ENCODE measurements at regions not wholly inside any gene's neighbourhood (a gene's known extent, or its start where the extent isn't known, plus 50 kb on each side); places are given as distances from the start of the nearest gene placed in this dataset.

GRCh38 chr11:112437096-112437495 is 176.4 kb upstream of the PLET1 start:
- Histone ChIP-seq H2BK120ac (ENCODE audit: low read depth, low read length) (no peak overlapping the region), H3K4me2 (ENCODE audit: low read depth, low read length) (no peak overlapping the region), H3K4me3 (ENCODE audit: insufficient read depth, low read depth, low read length) (no peak overlapping the region), H2BK5ac (ENCODE audit: low read depth, low read length, poor library complexity, severe bottlenecking) (no peak overlapping the region), H4K5ac (ENCODE audit: low read depth, low read length) (no peak overlapping the region), H3K79me1 (ENCODE audit: low read depth in 1 of 2, low read length in 2 of 2) (no peaks in the 10 kb centered on the region), H3K23ac (ENCODE audit: low read depth, low read length) (no peak overlapping the region), H3K4me1 (ENCODE audit: control insufficient read depth, insufficient read depth, low read length) (no peaks in the 10 kb centered on the region), H2AK5ac (ENCODE audit: low read depth, low read length) (no peak overlapping the region), H4K91ac (ENCODE audit: insufficient read depth, low read depth, low read length) (no peak overlapping the region), H4K8ac (ENCODE audit: low read depth in 2 of 2, low read length in 2 of 2) (no peak overlapping the region), H3K18ac (ENCODE audit: low read depth, low read length) (no peak overlapping the region), H2AFZ (replicated peaks; ENCODE audit: low read length, poor library complexity) (no peak overlapping the region), H3K9me3 (ENCODE audit: control insufficient read depth, insufficient read depth, low read length) (peaks cover 5% of the 10 kb centered on the region; the same call in 1 of the 2 replicates), H3K9ac (ENCODE audit: low read depth, low read length) (no peak overlapping the region), H3K27me3 (ENCODE audit: control insufficient read depth, insufficient read depth, low read length) (peaks cover 2% of the 10 kb centered on the region; the same call in 1 of the 2 replicates), H2BK20ac (ENCODE audit: low read depth, low read length) (no peak overlapping the region), H2AK9ac (replicated peaks; ENCODE audit: low read depth, low read length, poor library complexity) (no peak overlapping the region), H3K56ac (ENCODE audit: extremely low read depth, insufficient read depth, low read length) (no peak overlapping the region), H3K14ac (replicated peaks; ENCODE audit: low read depth, low read length) (no peak overlapping the region), H4K20me1 (ENCODE audit: insufficient read depth, low read length) (no peaks in the 10 kb centered on the region), H2BK15ac (ENCODE audit: low read depth, low read length) (no peak overlapping the region), H3K36me3 (ENCODE audit: control insufficient read depth, insufficient read depth, low read length) (no peaks in the 10 kb centered on the region), H3K9me1 (ENCODE audit: insufficient read depth, low read length) (no peaks in the 10 kb centered on the region), H3K27ac (ENCODE audit: insufficient read depth, low read length) (no peak overlapping the region), H3K4ac (ENCODE audit: low read depth, low read length) (no peak overlapping the region)
- BruUV-seq (replicated peaks): no TSS peak
- dilution Hi-C loops (cut with HindIII; ENCODE audit: low sequenced_read_pairs, unreplicated experiment): no loop called here
- ChIA-PET CTCF (no interaction called here), POLR2A (ENCODE audit: unreplicated experiment) (no interaction called here)
- ATAC-seq (ENCODE audit: low read depth) (no peak), DNase-seq (no peak)
- intact Hi-C loops (cut with micrococcal nuclease): no loop called here
- WGBS, 2 experiments (ENCODE audit: extremely low coverage in 2 of 2, insufficient read length in 1 of 2): no CpG with 5 or more reads among the region's 2 CpGs
- TF ChIP-seq NFE2L2 (IDR thresholded peaks at IDR 0.05; ENCODE audit: low read depth, low read length) (no peak), CHD1 (IDR thresholded peaks at IDR 0.05; ENCODE audit: low read depth, low read length) (no peak), MAFK (IDR thresholded peaks at IDR 0.05; ENCODE audit: low read depth, low read length) (no peak), RCOR1 (IDR thresholded peaks at IDR 0.05; ENCODE audit: insufficient replicate concordance, low read length) (no peak), POLR2A (IDR thresholded peaks at IDR 0.05; ENCODE audit: low read depth, low read length) (no peak), BHLHE40 (IDR thresholded peaks at IDR 0.05; ENCODE audit: low read depth, low read length) (no peak), MXI1 (IDR thresholded peaks at IDR 0.05; ENCODE audit: borderline replicate concordance, low read depth, low read length) (no peak), CEBPB (IDR thresholded peaks at IDR 0.05; ENCODE audit: low read depth, low read length) (no peak), RFX5 (IDR thresholded peaks at IDR 0.05; ENCODE audit: low read depth, low read length) (no peak), SMC3 (IDR thresholded peaks at IDR 0.05; ENCODE audit: low read depth, low read length) (no peak)
- TF ChIP-seq, protein P1, sequence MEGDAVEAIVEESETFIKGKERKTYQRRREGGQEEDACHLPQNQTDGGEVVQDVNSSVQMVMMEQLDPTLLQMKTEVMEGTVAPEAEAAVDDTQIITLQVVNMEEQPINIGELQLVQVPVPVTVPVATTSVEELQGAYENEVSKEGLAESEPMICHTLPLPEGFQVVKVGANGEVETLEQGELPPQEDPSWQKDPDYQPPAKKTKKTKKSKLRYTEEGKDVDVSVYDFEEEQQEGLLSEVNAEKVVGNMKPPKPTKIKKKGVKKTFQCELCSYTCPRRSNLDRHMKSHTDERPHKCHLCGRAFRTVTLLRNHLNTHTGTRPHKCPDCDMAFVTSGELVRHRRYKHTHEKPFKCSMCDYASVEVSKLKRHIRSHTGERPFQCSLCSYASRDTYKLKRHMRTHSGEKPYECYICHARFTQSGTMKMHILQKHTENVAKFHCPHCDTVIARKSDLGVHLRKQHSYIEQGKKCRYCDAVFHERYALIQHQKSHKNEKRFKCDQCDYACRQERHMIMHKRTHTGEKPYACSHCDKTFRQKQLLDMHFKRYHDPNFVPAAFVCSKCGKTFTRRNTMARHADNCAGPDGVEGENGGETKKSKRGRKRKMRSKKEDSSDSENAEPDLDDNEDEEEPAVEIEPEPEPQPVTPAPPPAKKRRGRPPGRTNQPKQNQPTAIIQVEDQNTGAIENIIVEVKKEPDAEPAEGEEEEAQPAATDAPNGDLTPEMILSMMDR (conservative IDR thresholded peaks at IDR 0.05; ENCODE audit: low read depth, low read length): no peak
- in situ Hi-C loops (cut with MboI; ENCODE audit: low sequenced_read_pairs): no loop called here
